C1 segment of cervical spinal cord (tissue), 14 donors: ENCODE measurements at regions not wholly inside any gene's neighbourhood (a gene's known extent, or its start where the extent isn't known, plus 50 kb on each side); places are given as distances from the start of the nearest gene placed in this dataset.
"Not testable (repeated sequence)": the region's sequence is repeated elsewhere in the genome, so short reads cannot be mapped to it uniquely, and the experiment has no call there.

Experiments
- DNase-seq, 14 donors: peaks; one replicate each; lab custom pipeline; 2025; lab: John Stamatoyannopoulos, UW

- no peak for DNase-seq
Measured at GRCh38 chr4:159787901-159788300, 685.0 kb downstream of the RAPGEF2 start.

GRCh38 chr4:159791334-159791733, 688.5 kb downstream of the RAPGEF2 start:
- DNase-seq = no peak

GRCh38 chr4:159804592-159804991, 701.7 kb downstream of the RAPGEF2 start:
- DNase-seq = not testable (repeated sequence)

GRCh38 chr4:159823743-159824142, 720.9 kb downstream of the RAPGEF2 start:
- DNase-seq = no peak

GRCh38 chr4:159828687-159829086, 725.8 kb downstream of the RAPGEF2 start:
- DNase-seq = no peak

GRCh38 chr4:159829184-159829583, 726.3 kb downstream of the RAPGEF2 start:
- no peak for DNase-seq

- no peak for DNase-seq
Measured at GRCh38 chr4:159837071-159837470, 734.2 kb downstream of the RAPGEF2 start.

- no peak for DNase-seq
Measured at GRCh38 chr4:159855731-159856130, 752.9 kb downstream of the RAPGEF2 start.

- no peak for DNase-seq
Measured at GRCh38 chr4:159856451-159856850, 753.6 kb downstream of the RAPGEF2 start.

- no peak for DNase-seq
Measured at GRCh38 chr4:159859656-159860148, 756.8 kb downstream of the RAPGEF2 start.

- no peak for DNase-seq
Measured at GRCh38 chr4:159860945-159861344, 758.1 kb downstream of the RAPGEF2 start.

GRCh38 chr4:159864337-159864736, 761.5 kb downstream of the RAPGEF2 start:
- no peak for DNase-seq

GRCh38 chr4:159867673-159868072, 764.8 kb downstream of the RAPGEF2 start:
- no peak for DNase-seq

GRCh38 chr4:159868936-159869335, 766.1 kb downstream of the RAPGEF2 start:
- not testable (repeated sequence) for DNase-seq

GRCh38 chr4:159871141-159871540, 768.3 kb downstream of the RAPGEF2 start:
- DNase-seq = no peak

GRCh38 chr4:159881158-159881557, 778.3 kb downstream of the RAPGEF2 start:
- no peak for DNase-seq

- no peak for DNase-seq
Measured at GRCh38 chr4:159884989-159885388, 782.1 kb downstream of the RAPGEF2 start.

- no peak for DNase-seq
Measured at GRCh38 chr4:159899596-159899995, 796.7 kb downstream of the RAPGEF2 start.

GRCh38 chr4:159900562-159900961, 797.7 kb downstream of the RAPGEF2 start:
- DNase-seq = no peak

GRCh38 chr4:159902648-159903047, 799.8 kb downstream of the RAPGEF2 start:
- DNase-seq = no peak

GRCh38 chr4:159904906-159905305, 802.0 kb downstream of the RAPGEF2 start:
- DNase-seq = no peak

- no peak for DNase-seq
Measured at GRCh38 chr4:159906051-159906450, 803.2 kb downstream of the RAPGEF2 start.

- DNase-seq = no peak
Measured at GRCh38 chr4:159906517-159906916, 803.6 kb downstream of the RAPGEF2 start.

GRCh38 chr4:159910721-159911120, 807.8 kb downstream of the RAPGEF2 start:
- no peak for DNase-seq
